22Rv1 (cell line): ENCODE measurements at regions not wholly inside any gene's neighbourhood (a gene's known extent, or its start where the extent isn't known, plus 50 kb on each side); places are given as distances from the start of the nearest gene placed in this dataset.

ENCODE experiments used
- ZFX ChIP-seq: fragments of 450-650 bp; IDR thresholded peaks from 2 replicates; pipeline ENCODE4 v1.6.1; 2017; ENCODE audit warnings: antibody characterized with exemption, borderline replicate concordance
- TF ChIP-seq, protein P1 (sequence below): fragments of 450-650 bp; IDR thresholded peaks from 2 replicates; pipeline ENCODE4 v1.5.1; 2017; ENCODE audit warnings: mild to moderate bottlenecking

- TF ChIP-seq, protein P1, sequence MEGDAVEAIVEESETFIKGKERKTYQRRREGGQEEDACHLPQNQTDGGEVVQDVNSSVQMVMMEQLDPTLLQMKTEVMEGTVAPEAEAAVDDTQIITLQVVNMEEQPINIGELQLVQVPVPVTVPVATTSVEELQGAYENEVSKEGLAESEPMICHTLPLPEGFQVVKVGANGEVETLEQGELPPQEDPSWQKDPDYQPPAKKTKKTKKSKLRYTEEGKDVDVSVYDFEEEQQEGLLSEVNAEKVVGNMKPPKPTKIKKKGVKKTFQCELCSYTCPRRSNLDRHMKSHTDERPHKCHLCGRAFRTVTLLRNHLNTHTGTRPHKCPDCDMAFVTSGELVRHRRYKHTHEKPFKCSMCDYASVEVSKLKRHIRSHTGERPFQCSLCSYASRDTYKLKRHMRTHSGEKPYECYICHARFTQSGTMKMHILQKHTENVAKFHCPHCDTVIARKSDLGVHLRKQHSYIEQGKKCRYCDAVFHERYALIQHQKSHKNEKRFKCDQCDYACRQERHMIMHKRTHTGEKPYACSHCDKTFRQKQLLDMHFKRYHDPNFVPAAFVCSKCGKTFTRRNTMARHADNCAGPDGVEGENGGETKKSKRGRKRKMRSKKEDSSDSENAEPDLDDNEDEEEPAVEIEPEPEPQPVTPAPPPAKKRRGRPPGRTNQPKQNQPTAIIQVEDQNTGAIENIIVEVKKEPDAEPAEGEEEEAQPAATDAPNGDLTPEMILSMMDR, result no peak
- no peak for TF ChIP-seq ZFX
These were observed 391.0 kb downstream of the TFAP2B start for GRCh38 chr6:51209651-51210050.
